HEK293T (cell line): ENCODE measurements at regions not wholly inside any gene's neighbourhood (a gene's known extent, or its start where the extent isn't known, plus 50 kb on each side); places are given as distances from the start of the nearest gene placed in this dataset.

ENCODE experiments used
- CTCF ChIA-PET: fragments of 350-600 bp; formaldehyde crosslinking; extraction: SDS; loops from one replicate; lab custom pipeline; 2021; ENCODE audit warnings: antibody characterized with exemption, inconsistent platforms; lab: Yijun Ruan, JAX
- POLR2A ChIA-PET: fragments of 350-600 bp; formaldehyde crosslinking; extraction: SDS; loops from one replicate; lab custom pipeline; 2020; ENCODE audit warnings: antibody characterized with exemption, inconsistent platforms; lab: Yijun Ruan, JAX
- DNase-seq: peaks from one replicate; pipeline ENCODE4 v3.0.0; 2012; ENCODE audit warnings: mixed read lengths; ENCODE audit errors: extremely low spot score
- ARNT ChIP-seq: fragments of 450-650 bp; IDR thresholded peaks from 2 replicates; pipeline ENCODE4 v1.6.1; 2017; ENCODE audit warnings: mild to moderate bottlenecking
- BHLHE40 ChIP-seq: fragments of 450-650 bp; IDR thresholded peaks from 2 replicates; pipeline ENCODE4 v1.6.1; 2016; ENCODE audit warnings: mild to moderate bottlenecking, moderate library complexity, borderline replicate concordance
- CTBP1 ChIP-seq: fragments of 450-650 bp; IDR thresholded peaks from 2 replicates; pipeline ENCODE4 v1.6.1; 2016; ENCODE audit warnings: borderline replicate concordance
- ELF4 ChIP-seq: fragments of 450-650 bp; IDR thresholded peaks from 2 replicates; pipeline ENCODE4 v1.6.1; 2017; ENCODE audit warnings: antibody characterized with exemption
- FOXA1 ChIP-seq: fragments of 450-650 bp; IDR thresholded peaks from 2 replicates; pipeline ENCODE4 v1.6.1; 2016; ENCODE audit warnings: mild to moderate bottlenecking
- FOXK2 ChIP-seq: fragments of 450-650 bp; IDR thresholded peaks from 2 replicates; pipeline ENCODE4 v1.6.1; 2016; ENCODE audit warnings: mild to moderate bottlenecking
- FOXM1 ChIP-seq: fragments of 450-650 bp; IDR thresholded peaks from 2 replicates; pipeline ENCODE4 v1.6.1; 2017; ENCODE audit warnings: mild to moderate bottlenecking, borderline replicate concordance
- HDGF ChIP-seq: fragments of 450-650 bp; IDR thresholded peaks from 2 replicates; pipeline ENCODE4 v1.6.1; 2017; ENCODE audit warnings: antibody characterized with exemption, borderline replicate concordance
- L3MBTL2 ChIP-seq: fragments of 450-650 bp; conservative IDR thresholded peaks from 2 replicates; pipeline ENCODE4 v1.6.1; 2016; ENCODE audit warnings: mild to moderate bottlenecking
- LEF1 ChIP-seq: fragments of 450-650 bp; IDR thresholded peaks from 2 replicates; pipeline ENCODE4 v1.6.1; 2017; ENCODE audit warnings: mild to moderate bottlenecking, borderline replicate concordance
- NFRKB ChIP-seq: fragments of 450-650 bp; IDR thresholded peaks from 2 replicates; pipeline ENCODE4 v1.6.1; 2016; ENCODE audit warnings: mild to moderate bottlenecking, moderate library complexity
- SP1 ChIP-seq: fragments of 450-650 bp; IDR thresholded peaks from 2 replicates; pipeline ENCODE4 v1.6.1; 2017
- SUZ12 ChIP-seq: fragments of 450-650 bp; IDR thresholded peaks from 2 replicates; pipeline ENCODE4 v1.6.1; 2016; ENCODE audit warnings: mild to moderate bottlenecking
- TARDBP ChIP-seq: fragments of 450-650 bp; IDR thresholded peaks from 2 replicates; pipeline ENCODE4 v1.6.1; 2016
- ZNF384 ChIP-seq: fragments of 450-650 bp; IDR thresholded peaks from 2 replicates; pipeline ENCODE4 v1.6.1; 2016
- TF ChIP-seq, protein P1 (sequence below): fragments of 450-650 bp; IDR thresholded peaks from 2 replicates; pipeline ENCODE4 v1.6.1; 2016

DNA sequence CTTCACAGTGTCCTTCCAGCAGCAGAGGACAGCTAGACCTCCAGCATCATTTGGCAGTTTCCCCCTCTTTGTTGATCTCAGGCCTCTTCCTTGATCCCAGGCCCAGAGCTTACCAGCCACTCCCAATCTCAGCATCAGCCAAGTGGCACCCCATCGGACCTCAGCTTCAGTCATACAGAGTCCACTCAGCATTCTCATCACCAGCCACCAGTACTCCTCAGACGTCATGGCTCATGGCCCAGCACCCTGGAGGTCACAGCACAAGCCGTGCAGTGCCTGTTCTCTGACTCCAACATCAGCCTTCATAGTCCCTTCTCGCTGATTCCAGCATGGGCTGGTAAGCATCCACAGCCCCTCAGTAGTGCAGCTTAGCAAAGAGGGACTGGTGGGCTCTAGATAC lies 487.6 kb upstream of the DAB1 start:
- DNase-seq: no peak
- POLR2A ChIA-PET: no interaction called here
- TF ChIP-seq FOXA1: no peak
- no peak for TF ChIP-seq SUZ12
- no peak for TF ChIP-seq FOXM1
- TF ChIP-seq TARDBP: no peak
- TF ChIP-seq ZNF384: no peak
- no peak for TF ChIP-seq FOXK2
- TF ChIP-seq CTBP1: no peak
- TF ChIP-seq ELF4: no peak
- TF ChIP-seq, protein P1, sequence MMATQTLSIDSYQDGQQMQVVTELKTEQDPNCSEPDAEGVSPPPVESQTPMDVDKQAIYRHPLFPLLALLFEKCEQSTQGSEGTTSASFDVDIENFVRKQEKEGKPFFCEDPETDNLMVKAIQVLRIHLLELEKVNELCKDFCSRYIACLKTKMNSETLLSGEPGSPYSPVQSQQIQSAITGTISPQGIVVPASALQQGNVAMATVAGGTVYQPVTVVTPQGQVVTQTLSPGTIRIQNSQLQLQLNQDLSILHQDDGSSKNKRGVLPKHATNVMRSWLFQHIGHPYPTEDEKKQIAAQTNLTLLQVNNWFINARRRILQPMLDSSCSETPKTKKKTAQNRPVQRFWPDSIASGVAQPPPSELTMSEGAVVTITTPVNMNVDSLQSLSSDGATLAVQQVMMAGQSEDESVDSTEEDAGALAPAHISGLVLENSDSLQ: no peak
- no peak for TF ChIP-seq HDGF
- no peak for TF ChIP-seq L3MBTL2
- TF ChIP-seq LEF1: no peak
- TF ChIP-seq ARNT: no peak
- no peak for TF ChIP-seq NFRKB
- no peak for TF ChIP-seq BHLHE40
- no peak for TF ChIP-seq SP1
- CTCF ChIA-PET: no interaction called here

DNA sequence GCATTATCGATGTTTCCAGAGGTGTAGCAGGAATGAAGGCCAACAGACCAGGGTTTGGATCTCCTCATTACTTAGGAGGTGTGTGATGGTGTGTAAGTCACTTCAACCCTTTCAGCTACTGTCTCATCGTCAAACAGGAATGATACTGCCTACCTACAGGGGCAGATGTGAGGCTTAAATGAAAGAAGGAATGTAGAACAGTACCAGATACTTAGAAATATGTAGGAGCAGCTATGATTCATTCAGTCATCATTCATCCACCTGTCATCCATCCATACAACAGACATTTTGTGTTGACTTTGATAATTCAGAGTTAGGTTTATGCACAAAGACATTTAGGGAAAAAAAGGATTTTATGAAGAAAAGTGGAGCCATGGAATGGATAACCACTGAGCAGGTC lies 486.9 kb upstream of the DAB1 start:
- DNase-seq: no peak
- ChIA-PET CTCF (no interaction called here), POLR2A (interaction anchor here (1.2 kb wide), 1 partner anchor 14 kb away, joined by 3 read pairs; no protein-coding TSS in a partner anchor)
- no peak for TF ChIP-seq NFRKB

DNA sequence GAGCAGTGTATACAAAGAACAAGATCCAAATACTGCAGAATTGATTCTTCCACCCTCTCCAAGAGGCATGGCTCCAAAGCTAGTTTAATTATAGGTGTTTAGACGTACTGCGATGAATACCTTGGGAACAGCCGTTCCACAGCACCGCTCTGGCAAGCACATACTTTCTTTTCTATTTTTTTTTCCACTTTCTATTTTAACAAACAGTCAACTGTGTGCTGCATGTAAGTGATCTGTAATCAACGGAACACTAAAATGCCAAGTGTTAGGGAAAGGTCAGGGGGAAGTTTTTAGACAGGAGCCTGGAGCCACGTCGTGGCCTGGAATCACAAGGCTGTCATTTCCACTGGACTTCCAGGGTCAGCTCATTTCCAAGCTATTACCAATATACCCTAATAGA lies 486.4 kb upstream of the DAB1 start:
- no peak for DNase-seq
- TF ChIP-seq FOXK2: no peak
- TF ChIP-seq FOXM1: no peak
- no peak for TF ChIP-seq HDGF
- TF ChIP-seq CTBP1: no peak
- TF ChIP-seq FOXA1: no peak
- TF ChIP-seq LEF1: no peak
- TF ChIP-seq TARDBP: no peak
- no peak for TF ChIP-seq BHLHE40
- no peak for TF ChIP-seq L3MBTL2
- TF ChIP-seq, protein P1: no peak
- TF ChIP-seq SUZ12: no peak
- no peak for TF ChIP-seq ZNF384
- TF ChIP-seq NFRKB: no peak
- no peak for TF ChIP-seq SP1
- TF ChIP-seq ARNT: no peak
- no peak for TF ChIP-seq ELF4
- POLR2A ChIA-PET: interaction anchor here (1.2 kb wide), 1 partner anchor 13 kb away, joined by 3 read pairs; no protein-coding TSS in a partner anchor
- CTCF ChIA-PET: interaction anchor here (0.7 kb wide), 1 partner anchor 279 kb away, joined by 3 read pairs; no protein-coding TSS in a partner anchor

DNA sequence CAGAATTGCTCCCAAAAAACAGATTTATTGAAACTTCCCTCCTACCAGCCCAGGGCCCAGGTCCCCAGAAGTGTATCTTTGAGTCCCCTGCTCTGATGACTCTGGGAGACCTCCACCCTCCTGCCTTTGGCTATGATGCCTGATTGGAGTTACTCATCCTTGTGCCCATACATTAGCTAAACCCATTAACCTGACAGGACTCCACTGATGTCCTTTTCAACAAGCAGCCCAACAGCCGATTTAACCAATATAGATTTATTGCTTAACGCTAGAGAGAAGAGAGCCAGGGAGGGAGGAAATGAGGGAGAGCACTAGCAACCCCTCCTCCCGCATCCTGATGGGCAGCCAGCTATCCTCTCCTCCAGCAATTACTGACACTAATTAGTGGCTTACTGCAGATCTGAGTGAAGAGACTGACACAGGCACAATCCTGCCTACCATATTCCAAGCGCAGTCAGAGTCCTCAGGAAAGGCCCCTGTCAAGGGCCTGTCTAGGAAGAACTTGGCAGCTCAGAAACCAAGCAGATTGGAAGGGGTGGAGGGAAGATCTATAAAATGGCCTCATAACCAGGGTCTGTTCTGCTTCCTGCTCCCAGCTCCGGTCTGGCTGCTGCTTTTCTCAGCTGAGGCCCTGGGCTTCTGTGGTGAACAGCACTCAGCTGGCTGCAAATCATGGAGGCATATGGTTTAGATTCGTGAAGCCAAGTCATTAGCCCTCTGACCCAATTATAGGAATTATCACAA lies 484.5 kb upstream of the DAB1 start:
- TF ChIP-seq HDGF (no peak), TARDBP (no peak), SP1 (no peak), SUZ12 (no peak), NFRKB (no peak), FOXK2 (no peak), FOXA1 (no peak)
- CTCF ChIA-PET: no interaction called here
- DNase-seq: no peak

DNA sequence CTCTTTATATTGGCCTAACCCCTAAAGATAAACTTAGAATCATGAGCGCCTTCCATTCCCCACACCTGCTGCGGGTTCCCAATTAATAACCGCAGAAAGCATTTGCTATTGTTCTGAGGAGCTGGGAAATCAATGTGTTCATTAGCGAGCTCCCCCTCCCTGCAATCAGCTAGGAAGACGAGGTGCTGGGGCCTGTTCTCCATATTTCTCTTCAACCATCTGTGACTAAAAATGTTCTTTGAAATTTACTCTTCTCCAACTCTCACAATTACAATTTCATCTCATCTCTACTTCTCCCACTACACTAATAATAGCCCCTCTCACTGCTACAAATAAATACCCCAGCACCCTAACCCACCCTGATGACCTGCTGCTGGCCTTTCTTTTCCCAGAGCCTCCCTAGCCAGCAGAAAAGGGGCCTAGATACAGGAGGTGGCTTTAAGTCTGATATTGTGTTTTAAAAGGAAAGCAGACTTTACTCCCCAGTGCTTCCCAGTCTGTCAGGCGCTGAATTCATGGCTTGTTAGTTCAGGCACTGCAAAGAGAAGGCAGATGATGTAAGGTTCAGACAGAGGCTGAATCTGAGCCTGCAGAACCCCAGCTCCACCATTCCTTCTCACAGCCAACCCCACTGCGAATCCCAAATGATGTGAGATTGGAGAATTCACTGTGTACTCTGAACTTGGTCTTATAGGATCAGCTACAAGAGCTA lies 477.5 kb upstream of the DAB1 start:
- DNase-seq: no peak
- CTCF ChIA-PET: no interaction called here
- POLR2A ChIA-PET: no interaction called here
- no peak for TF ChIP-seq FOXK2
- no peak for TF ChIP-seq NFRKB
- no peak for TF ChIP-seq HDGF
- TF ChIP-seq FOXA1: no peak
- TF ChIP-seq CTBP1: no peak
- TF ChIP-seq ARNT: no peak
- no peak for TF ChIP-seq LEF1
- TF ChIP-seq TARDBP: no peak
- TF ChIP-seq SP1: no peak
- TF ChIP-seq, protein P1: no peak
- no peak for TF ChIP-seq L3MBTL2
- TF ChIP-seq ELF4: no peak
- TF ChIP-seq BHLHE40: no peak

More for the DNA sequence above, 484.5 kb upstream of the DAB1 start:
- POLR2A ChIA-PET: no interaction called here

DNA sequence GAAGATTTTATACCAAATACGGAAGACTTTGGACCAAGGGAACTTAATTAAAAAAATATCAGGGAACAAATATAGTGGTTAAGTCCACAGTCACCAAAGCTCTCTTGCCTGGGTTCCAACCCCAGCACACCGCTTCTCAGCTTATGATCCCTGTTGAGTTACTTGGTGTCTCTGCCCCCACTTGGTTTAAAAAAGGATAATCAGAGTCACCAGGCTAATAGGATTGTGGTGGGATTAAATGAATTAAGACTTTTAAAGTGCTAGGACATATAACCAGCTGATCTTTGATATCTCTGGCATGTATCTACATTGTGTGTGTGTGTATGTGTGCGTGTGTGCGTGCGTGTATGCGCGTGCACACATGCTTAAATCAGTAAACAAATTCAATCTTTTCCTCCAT lies 474.7 kb upstream of the DAB1 start:
- POLR2A ChIA-PET: no interaction called here
- CTCF ChIA-PET: no interaction called here
- TF ChIP-seq ZNF384 (no peak), FOXM1 (no peak), NFRKB (no peak), LEF1 (no peak), FOXK2 (no peak)
- TF ChIP-seq, protein P1: no peak
- no peak for DNase-seq
